ENCODE measurements at regions not wholly inside any gene's neighbourhood (a gene's known extent, or its start where the extent isn't known, plus 50 kb on each side); places are given as distances from the start of the nearest gene placed in this dataset.

GRCh38 chr9:126556560-126557250 is 57.0 kb upstream of the LMX1B start:
- no peak for ATAC-seq
- intact Hi-C loops (cut with DNase I) = loop anchor here (2.0 to 10.0 kb wide), 2 partner anchors 52 to 54 kb away; no protein-coding TSS in a partner anchor

GRCh38 chr9:126558051-126558665 is 55.6 kb upstream of the LMX1B start:
- intact Hi-C loops (cut with DNase I) = loop anchor here in 1 of 2 donors (10.0 kb wide), 1 partner anchor 53 kb away; no protein-coding TSS in a partner anchor
- H3K27me3 ChIP-seq = peaks cover 0 to 27% of the 10 kb centered on the region in 2 donors
- peak; percentile 98 for ATAC-seq

More at GRCh38 chr9:126556560-126557250, 57.0 kb upstream of the LMX1B start:
- TF ChIP-seq CTCF (IDR thresholded peaks at IDR 0.05) = no peak
- H3K36me3 ChIP-seq = no peaks in the 10 kb centered on the region
- no peak for DNase-seq
- no peak overlapping the region for H3K4me3 ChIP-seq
- no peaks in the 10 kb centered on the region for H3K9me3 ChIP-seq
- peaks cover 0 to 2% of the 10 kb centered on the region in 2 donors for H3K4me1 ChIP-seq
- no peak overlapping the region for H3K27ac ChIP-seq
- peaks cover 0 to 14% of the 10 kb centered on the region in 2 donors for H3K27me3 ChIP-seq

GRCh38 chr9:126559296-126559695 is 54.4 kb upstream of the LMX1B start:
- Histone ChIP-seq H3K9me3 (no peaks in the 10 kb centered on the region), H3K4me1 (peaks cover 0 to 4% of the 10 kb centered on the region in 2 donors), H3K4me3 (no peak overlapping the region), H3K36me3 (no peaks in the 10 kb centered on the region), H3K27ac (no peak overlapping the region), H3K27me3 (peaks cover 0 to 38% of the 10 kb centered on the region in 2 donors)
- intact Hi-C loops (cut with DNase I) = loop anchor here in 1 of 2 donors (10.0 kb wide), 1 partner anchor 54 kb away; no protein-coding TSS in a partner anchor
- no peak for TF ChIP-seq CTCF (IDR thresholded peaks at IDR 0.05)
- DNase-seq (no peak), ATAC-seq (no peak)

More at GRCh38 chr9:126558051-126558665, 55.6 kb upstream of the LMX1B start:
- peak; percentile 39 to 87 (median 66) for DNase-seq
- Histone ChIP-seq H3K4me1 (peaks cover 0 to 4% of the 10 kb centered on the region in 2 donors), H3K4me3 (no peak overlapping the region), H3K27ac (no peak overlapping the region), H3K9me3 (no peaks in the 10 kb centered on the region), H3K36me3 (no peaks in the 10 kb centered on the region)
- TF ChIP-seq CTCF (IDR thresholded peaks at IDR 0.05) = peak; percentile 94 to 96

GRCh38 chr9:126561582-126561981 is 52.1 kb upstream of the LMX1B start:
- DNase-seq (no peak), ATAC-seq (no peak)
- intact Hi-C loops (cut with DNase I) = no loop called here
- H3K27ac ChIP-seq = no peak overlapping the region
- peaks cover 0 to 58% of the 10 kb centered on the region in 2 donors for H3K27me3 ChIP-seq
- no peaks in the 10 kb centered on the region for H3K36me3 ChIP-seq
- no peaks in the 10 kb centered on the region for H3K9me3 ChIP-seq
- peaks cover 0 to 4% of the 10 kb centered on the region in 2 donors for H3K4me1 ChIP-seq
- no peak overlapping the region for H3K4me3 ChIP-seq
- no peak for TF ChIP-seq CTCF (IDR thresholded peaks at IDR 0.05)

- H3K36me3 ChIP-seq = no peaks in the 10 kb centered on the region
- intact Hi-C loops (cut with DNase I) = no loop called here
- H3K27ac ChIP-seq = no peak overlapping the region
- H3K4me1 ChIP-seq = peaks cover 0 to 4% of the 10 kb centered on the region in 2 donors
- no peak overlapping the region for H3K4me3 ChIP-seq
- TF ChIP-seq CTCF (IDR thresholded peaks at IDR 0.05) = no peak
- no peak for DNase-seq
- ATAC-seq = no peak
- H3K9me3 ChIP-seq = no peaks in the 10 kb centered on the region
- H3K27me3 ChIP-seq = peaks cover 0 to 56% of the 10 kb centered on the region in 2 donors
Measured at GRCh38 chr9:126563556-126563955, 50.2 kb upstream of the LMX1B start.
